HepG2 (cell line): ENCODE measurements at regions not wholly inside any gene's neighbourhood (a gene's known extent, or its start where the extent isn't known, plus 50 kb on each side); places are given as distances from the start of the nearest gene placed in this dataset.

ENCODE experiments used
- ATAC-seq: fragments of 200-7000 bp; cut with Tn5 transposase; 3 replicates; pipeline ENCODE4 v1.9.1; 2020; ENCODE audit warnings: mild to moderate bottlenecking, moderate library complexity
- BruUV-seq: library from RNA; stranded (reverse); fragments of 400-500 nt; replicated peaks from 2 replicates; lab custom pipeline; 2021; lab: Mats Ljungman, UMichigan
- CTCF ChIA-PET: fragments of 300-600 bp; formaldehyde crosslinking; extraction: SDS; loops from one replicate; lab custom pipeline; 2021; ENCODE audit warnings: low total read pairs, inconsistent platforms, low intra/inter-chr PET ratio; lab: Yijun Ruan, JAX
- POLR2A ChIA-PET: fragments of 350-600 bp; sonication (Branson Sonifier 250); formaldehyde crosslinking; loops from one replicate; lab custom pipeline; 2020; ENCODE audit warnings: antibody characterized with exemption, inconsistent platforms; lab: Yijun Ruan, JAX
- DNase-seq: peaks from one replicate; pipeline ENCODE4 v3.0.0-alpha.2; 2015; ENCODE audit warnings: low spot score
- FAIRE-seq: peaks from 3 replicates; lab custom pipeline; 2011; peaks lifted over from hg19 to GRCh38; lab: Jason Lieb, UNC
- H2AFZ ChIP-seq: one replicate; pipeline ENCODE4 v1.6.1; 2011; ENCODE audit warnings: low read length, inconsistent platforms
- H3K27ac ChIP-seq: fragments of 300-600 bp; 3 replicates; pipeline ENCODE4 v1.8.0; 2011; ENCODE audit warnings: mixed run types, mild to moderate bottlenecking, mixed read lengths, low read length, inconsistent platforms; ENCODE audit not compliant: insufficient read depth; ENCODE audit errors: extremely low read length
- H3K27me3 ChIP-seq, 2 experiments: fragments of 200-600 bp in 1 of 2; 2 replicates in 1 of 2; 3 replicates in 1 of 2; pipeline versions ENCODE4 v1.6.0 to v1.8.0; 2011; ENCODE audit warnings: low read length in 2 of 2, mild to moderate bottlenecking in 2 of 2, moderate library complexity in 2 of 2, inconsistent platforms in 1 of 2; ENCODE audit not compliant: insufficient read depth in 2 of 2, control insufficient read depth in 1 of 2
- H3K36me3 ChIP-seq, 2 experiments: fragments of 200-600 bp in 1 of 2; replicated peaks in 1 of 2; 2 replicates in 1 of 2; 3 replicates in 1 of 2; pipeline versions ENCODE4 v1.5.1 to v1.8.0; 2011; ENCODE audit warnings: low read length in 2 of 2, inconsistent platforms in 1 of 2; ENCODE audit not compliant: insufficient read depth in 2 of 2, control insufficient read depth in 1 of 2
- H3K4me1 ChIP-seq: 2 replicates; pipeline ENCODE4 v1.5.1; 2012; ENCODE audit warnings: low read length, inconsistent platforms; ENCODE audit not compliant: insufficient read depth
- H3K4me2 ChIP-seq: 2 replicates; pipeline ENCODE4 v1.6.0; 2011; ENCODE audit warnings: low read depth, low read length, inconsistent platforms
- H3K4me3 ChIP-seq, 3 experiments: fragments of 200-600 bp in 1 of 3; sonication (generic), shearing (Covaris generic) in 1 of 3; replicated peaks in 1 of 3; 2 replicates each; pipeline ENCODE4 v1.5.1; 2011 to 2016; ENCODE audit warnings: low read length in 3 of 3, inconsistent platforms in 2 of 3, low read depth in 2 of 3, mild to moderate bottlenecking in 2 of 3, control low read depth in 1 of 3, mixed read lengths in 1 of 3; ENCODE audit not compliant: insufficient read depth in 1 of 3
- H3K79me2 ChIP-seq: one replicate; pipeline ENCODE4 v1.6.1; 2011; ENCODE audit warnings: low read length, inconsistent platforms; ENCODE audit not compliant: insufficient read depth
- H3K9ac ChIP-seq: 2 replicates; pipeline ENCODE4 v1.6.0; 2011; ENCODE audit warnings: mild to moderate bottlenecking, low read depth, low read length, inconsistent platforms; ENCODE audit not compliant: insufficient read depth
- H3K9me3 ChIP-seq: 2 replicates; pipeline ENCODE4 v1.5.1; 2012; ENCODE audit warnings: mild to moderate bottlenecking, low read length
- H4K20me1 ChIP-seq: 2 replicates; pipeline ENCODE4 v1.6.0; 2011; ENCODE audit warnings: inconsistent platforms, mild to moderate bottlenecking, low read length, moderate library complexity; ENCODE audit not compliant: insufficient read depth
- CREB1 ChIP-seq, 2 experiments: fragments of 450-650 bp in 1 of 2; IDR thresholded peaks; 2 replicates each; pipeline ENCODE4 v1.6.1; 2016 to 2017; ENCODE audit warnings: control low read depth in 1 of 2, mild to moderate bottlenecking in 1 of 2, missing compliant biosample characterization in 1 of 2, missing genetic modification characterization in 1 of 2
- NFIC ChIP-seq: IDR thresholded peaks from 2 replicates; pipeline ENCODE4 v1.6.1; 2012; ENCODE audit warnings: mild to moderate bottlenecking, low read length, inconsistent platforms
- SMAD3 ChIP-seq: sonication (generic); formaldehyde crosslinking; IDR thresholded peaks from 2 replicates; pipeline ENCODE4 v1.4.0; 2020; ENCODE audit warnings: missing genetic modification reagents
- SRSF4 ChIP-seq: fragments of 200-400 bp; formaldehyde crosslinking; IDR thresholded peaks from one replicate; pipeline ENCODE4 v1.6.1; 2018; ENCODE audit warnings: mild to moderate bottlenecking, low read depth, low read length, moderate library complexity; ENCODE audit not compliant: poor library complexity, severe bottlenecking
- U2AF2 ChIP-seq: fragments of 200-400 bp; formaldehyde crosslinking; IDR thresholded peaks from 2 replicates; pipeline ENCODE4 v1.6.1; 2017; ENCODE audit warnings: low read depth, mild to moderate bottlenecking, low read length
- ZMYM2 ChIP-seq: sonication (generic); formaldehyde crosslinking; IDR thresholded peaks from 2 replicates; pipeline ENCODE4 v1.8.0; 2022; ENCODE audit warnings: mild to moderate bottlenecking, missing genetic modification reagents
- ZNF121 ChIP-seq: sonication (generic); formaldehyde crosslinking; IDR thresholded peaks from 2 replicates; pipeline ENCODE4 v1.5.0; 2020; ENCODE audit warnings: mild to moderate bottlenecking, missing genetic modification reagents
- WGBS: methylation state at CpG from one replicate; pipeline ENCODE4 v1.1.6; 2017; ENCODE audit warnings: low lambda C conversion rate; 5-methylcytosine and 5-hydroxymethylcytosine counted together
- in situ Hi-C: cut with HindIII; loops from 2 replicates; pipeline ENCODE4 v1.10.0; 2017; ENCODE audit warnings: low pct_unique_long_range_greater_than_20kb; ENCODE audit not compliant: extremely low pct_ligation_motif_present
- intact Hi-C: fragments of 100-400 bp; cut with micrococcal nuclease; formaldehyde crosslinking; loops from one replicate; pipeline ENCODE4 v1.10.0; 2022; ENCODE audit not compliant: unreplicated experiment
- TF ChIP-seq, protein P1 (sequence below): sonication (generic); formaldehyde crosslinking; IDR thresholded peaks from 2 replicates; pipeline ENCODE4 v1.8.0; 2022; ENCODE audit warnings: mild to moderate bottlenecking, missing genetic modification reagents; ENCODE audit not compliant: insufficient replicate concordance
- TF ChIP-seq, protein P2 (sequence below): sonication (generic); formaldehyde crosslinking; IDR thresholded peaks from 2 replicates; pipeline ENCODE4 v1.5.0; 2020; ENCODE audit warnings: mild to moderate bottlenecking, missing genetic modification reagents, borderline replicate concordance
- TF ChIP-seq, protein P3 (sequence below): sonication (generic); formaldehyde crosslinking; IDR thresholded peaks from 2 replicates; pipeline ENCODE4 v1.4.0; 2020; ENCODE audit warnings: missing genetic modification reagents, mild to moderate bottlenecking, borderline replicate concordance

DNA sequence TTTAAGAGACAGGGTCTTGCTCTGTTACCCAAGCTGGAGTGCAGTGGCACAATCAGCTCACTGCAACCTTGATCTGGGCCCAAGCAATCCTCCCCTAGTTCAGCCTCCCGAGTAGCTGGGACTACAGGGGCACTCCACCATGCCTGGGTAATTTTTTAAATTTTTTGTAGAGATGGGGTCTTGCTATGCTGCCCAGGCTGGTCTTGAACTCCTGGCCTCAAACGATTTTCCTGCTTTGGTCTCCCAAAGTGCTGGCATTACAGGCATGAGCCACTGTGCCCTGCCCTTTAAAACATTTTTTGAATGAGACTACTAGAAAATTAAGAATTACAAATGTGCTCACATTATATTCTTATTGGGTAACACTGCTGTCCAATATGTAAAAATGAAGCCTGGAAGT lies 161.7 kb upstream of the FAM20A start:
- no peak for FAIRE-seq
- WGBS = 2% methylated on average over 2 of the region's 2 CpGs
- BruUV-seq = no TSS peak
- in situ Hi-C loops (loop anchor here (5.0 to 25.0 kb wide), 5 partner anchors 151 to 601 kb away; partner anchors contain the start of genes ARSG, SLC16A6 and WIPI1), intact Hi-C loops (no loop called here)
- Histone ChIP-seq H2AFZ (no peak overlapping the region), H3K4me1 (peaks cover 23% of the 10 kb centered on the region), H3K9ac (no peak overlapping the region), H3K79me2 (no peaks in the 10 kb centered on the region), H4K20me1 (no peaks in the 10 kb centered on the region), H3K27ac (no peak overlapping the region), H3K4me2 (no peak overlapping the region), H3K4me3 (no peak overlapping the region), H3K9me3 (no peaks in the 10 kb centered on the region), H3K36me3 (no peaks in the 10 kb centered on the region), H3K27me3 (0 out of 5 replicates have a peak, but pooled peaks cover 0 to 4% of the 10 kb centered on the region in 2 experiments)
- no peak for ATAC-seq
- ChIA-PET POLR2A (no interaction called here), CTCF (no interaction called here)
- TF ChIP-seq, protein P1, sequence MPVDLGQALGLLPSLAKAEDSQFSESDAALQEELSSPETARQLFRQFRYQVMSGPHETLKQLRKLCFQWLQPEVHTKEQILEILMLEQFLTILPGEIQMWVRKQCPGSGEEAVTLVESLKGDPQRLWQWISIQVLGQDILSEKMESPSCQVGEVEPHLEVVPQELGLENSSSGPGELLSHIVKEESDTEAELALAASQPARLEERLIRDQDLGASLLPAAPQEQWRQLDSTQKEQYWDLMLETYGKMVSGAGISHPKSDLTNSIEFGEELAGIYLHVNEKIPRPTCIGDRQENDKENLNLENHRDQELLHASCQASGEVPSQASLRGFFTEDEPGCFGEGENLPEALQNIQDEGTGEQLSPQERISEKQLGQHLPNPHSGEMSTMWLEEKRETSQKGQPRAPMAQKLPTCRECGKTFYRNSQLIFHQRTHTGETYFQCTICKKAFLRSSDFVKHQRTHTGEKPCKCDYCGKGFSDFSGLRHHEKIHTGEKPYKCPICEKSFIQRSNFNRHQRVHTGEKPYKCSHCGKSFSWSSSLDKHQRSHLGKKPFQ (CRISPR knock-in tag) = no peak
- peak; percentile 81 for TF ChIP-seq ZNF121
- DNase-seq = no peak

DNA sequence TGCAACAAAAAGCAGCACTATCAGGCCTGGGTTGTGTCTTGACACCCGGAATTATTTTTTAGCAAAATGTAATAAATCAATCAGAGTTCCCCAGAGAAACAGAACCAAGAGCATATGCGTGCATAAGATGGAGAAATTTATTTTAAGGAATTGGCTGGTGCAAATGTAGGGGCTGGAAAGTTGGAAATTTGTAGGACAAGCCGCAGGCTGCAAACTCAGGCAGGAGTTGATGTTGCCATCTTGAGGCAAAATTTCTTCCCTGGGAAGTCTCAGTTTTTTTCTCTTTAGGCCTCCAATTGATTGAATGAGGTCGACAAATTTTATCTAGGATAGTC lies 158.9 kb upstream of the FAM20A start:
- Histone ChIP-seq H3K9ac (no peak overlapping the region; the same call in 1 of the 2 replicates), H3K4me3 (no peak overlapping the region; a peak in 1 of 6 replicates), H3K27ac (no peak overlapping the region), H2AFZ (no peak overlapping the region), H3K4me2 (peak overlapping the region; percentile 84), H4K20me1 (no peaks in the 10 kb centered on the region), H3K79me2 (no peaks in the 10 kb centered on the region), H3K27me3 (0 out of 5 replicates have a peak, but pooled peaks cover 0 to 6% of the 10 kb centered on the region in 2 experiments), H3K4me1 (peaks cover 31% of the 10 kb centered on the region), H3K36me3 (no peaks in the 10 kb centered on the region), H3K9me3 (no peaks in the 10 kb centered on the region)
- intact Hi-C loops = loop anchor here (2.0 kb wide), 1 partner anchor 293 kb away; no protein-coding TSS in a partner anchor
- ChIA-PET CTCF (interaction anchor here (1.2 to 1.5 kb wide), 7 partner anchors 19 to 487 kb away, joined by 3 to 9 read pairs (median 5); no protein-coding TSS in a partner anchor), POLR2A (no interaction called here)
- WGBS = 20% methylated on average over 4 of the region's 4 CpGs
- DNase-seq (no peak), FAIRE-seq (no peak), ATAC-seq (no peak)
- BruUV-seq = no TSS peak
- in situ Hi-C loops = loop anchor here (5.0 to 25.0 kb wide), 5 partner anchors 148 to 598 kb away; partner anchors contain the start of genes ARSG, SLC16A6 and WIPI1
- TF ChIP-seq SRSF4 (no peak), ZMYM2 (CRISPR knock-in tag) (0 out of 2 replicates have a peak, but pooled peaks have one; percentile 24), NFIC (no peak), CREB1 (IDR thresholded peaks at IDR 0.05) (no peak), CREB1 (CRISPR knock-in tag; IDR thresholded peaks at IDR 0.05) (0 out of 2 replicates have a peak, but pooled peaks have one; percentile 9), SMAD3 (CRISPR knock-in tag) (no peak), U2AF2 (no peak)
- TF ChIP-seq, protein P2, sequence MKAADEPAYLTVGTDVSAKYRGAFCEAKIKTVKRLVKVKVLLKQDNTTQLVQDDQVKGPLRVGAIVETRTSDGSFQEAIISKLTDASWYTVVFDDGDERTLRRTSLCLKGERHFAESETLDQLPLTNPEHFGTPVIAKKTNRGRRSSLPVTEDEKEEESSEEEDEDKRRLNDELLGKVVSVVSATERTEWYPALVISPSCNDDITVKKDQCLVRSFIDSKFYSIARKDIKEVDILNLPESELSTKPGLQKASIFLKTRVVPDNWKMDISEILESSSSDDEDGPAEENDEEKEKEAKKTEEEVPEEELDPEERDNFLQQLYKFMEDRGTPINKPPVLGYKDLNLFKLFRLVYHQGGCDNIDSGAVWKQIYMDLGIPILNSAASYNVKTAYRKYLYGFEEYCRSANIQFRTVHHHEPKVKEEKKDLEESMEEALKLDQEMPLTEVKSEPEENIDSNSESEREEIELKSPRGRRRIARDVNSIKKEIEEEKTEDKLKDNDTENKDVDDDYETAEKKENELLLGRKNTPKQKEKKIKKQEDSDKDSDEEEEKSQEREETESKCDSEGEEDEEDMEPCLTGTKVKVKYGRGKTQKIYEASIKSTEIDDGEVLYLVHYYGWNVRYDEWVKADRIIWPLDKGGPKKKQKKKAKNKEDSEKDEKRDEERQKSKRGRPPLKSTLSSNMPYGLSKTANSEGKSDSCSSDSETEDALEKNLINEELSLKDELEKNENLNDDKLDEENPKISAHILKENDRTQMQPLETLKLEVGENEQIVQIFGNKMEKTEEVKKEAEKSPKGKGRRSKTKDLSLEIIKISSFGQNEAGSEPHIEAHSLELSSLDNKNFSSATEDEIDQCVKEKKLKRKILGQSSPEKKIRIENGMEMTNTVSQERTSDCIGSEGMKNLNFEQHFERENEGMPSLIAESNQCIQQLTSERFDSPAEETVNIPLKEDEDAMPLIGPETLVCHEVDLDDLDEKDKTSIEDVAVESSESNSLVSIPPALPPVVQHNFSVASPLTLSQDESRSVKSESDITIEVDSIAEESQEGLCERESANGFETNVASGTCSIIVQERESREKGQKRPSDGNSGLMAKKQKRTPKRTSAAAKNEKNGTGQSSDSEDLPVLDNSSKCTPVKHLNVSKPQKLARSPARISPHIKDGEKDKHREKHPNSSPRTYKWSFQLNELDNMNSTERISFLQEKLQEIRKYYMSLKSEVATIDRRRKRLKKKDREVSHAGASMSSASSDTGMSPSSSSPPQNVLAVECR (CRISPR knock-in tag) = no peak
- TF ChIP-seq, protein P3, sequence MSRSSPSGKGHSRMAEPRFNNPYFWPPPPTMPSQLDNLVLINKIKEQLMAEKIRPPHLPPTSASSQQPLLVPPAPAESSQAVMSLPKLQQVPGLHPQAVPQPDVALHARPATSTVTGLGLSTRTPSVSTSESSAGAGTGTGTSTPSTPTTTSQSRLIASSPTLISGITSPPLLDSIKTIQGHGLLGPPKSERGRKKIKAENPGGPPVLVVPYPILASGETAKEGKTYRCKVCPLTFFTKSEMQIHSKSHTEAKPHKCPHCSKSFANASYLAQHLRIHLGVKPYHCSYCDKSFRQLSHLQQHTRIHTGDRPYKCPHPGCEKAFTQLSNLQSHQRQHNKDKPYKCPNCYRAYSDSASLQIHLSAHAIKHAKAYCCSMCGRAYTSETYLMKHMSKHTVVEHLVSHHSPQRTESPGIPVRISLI (CRISPR knock-in tag) = no peak
